HUES48 (cell line): ENCODE measurements at regions not wholly inside any gene's neighbourhood (a gene's known extent, or its start where the extent isn't known, plus 50 kb on each side); places are given as distances from the start of the nearest gene placed in this dataset.
A peak's percentile ranks its signal among the peaks of the same experiment; 100 is the strongest.

Experiments
- H3K27ac ChIP-seq: one replicate; pipeline ENCODE4 v1.7.0; 2013; ENCODE audit warnings: low read depth, low read length, inconsistent platforms
- H3K27me3 ChIP-seq: 2 replicates; pipeline ENCODE4 v1.6.1; 2013; ENCODE audit warnings: mild to moderate bottlenecking, low read length; ENCODE audit not compliant: control insufficient read depth, insufficient read depth
- H3K36me3 ChIP-seq: 2 replicates; pipeline ENCODE4 v1.6.1; 2013; ENCODE audit warnings: low read length; ENCODE audit not compliant: control insufficient read depth, insufficient read depth
- H3K4me1 ChIP-seq: 2 replicates; pipeline ENCODE4 v1.6.1; 2013; ENCODE audit warnings: mild to moderate bottlenecking, low read length; ENCODE audit not compliant: control insufficient read depth, insufficient read depth
- H3K4me3 ChIP-seq: 2 replicates; pipeline ENCODE4 v1.5.1; 2013; ENCODE audit warnings: mild to moderate bottlenecking, low read depth, low read length
- H3K9ac ChIP-seq: 2 replicates; pipeline ENCODE4 v1.6.1; 2013; ENCODE audit warnings: mild to moderate bottlenecking, low read depth, low read length, moderate library complexity
- H3K9me3 ChIP-seq: 2 replicates; pipeline ENCODE4 v1.6.1; 2013; ENCODE audit warnings: low read length; ENCODE audit not compliant: control insufficient read depth, insufficient read depth

DNA sequence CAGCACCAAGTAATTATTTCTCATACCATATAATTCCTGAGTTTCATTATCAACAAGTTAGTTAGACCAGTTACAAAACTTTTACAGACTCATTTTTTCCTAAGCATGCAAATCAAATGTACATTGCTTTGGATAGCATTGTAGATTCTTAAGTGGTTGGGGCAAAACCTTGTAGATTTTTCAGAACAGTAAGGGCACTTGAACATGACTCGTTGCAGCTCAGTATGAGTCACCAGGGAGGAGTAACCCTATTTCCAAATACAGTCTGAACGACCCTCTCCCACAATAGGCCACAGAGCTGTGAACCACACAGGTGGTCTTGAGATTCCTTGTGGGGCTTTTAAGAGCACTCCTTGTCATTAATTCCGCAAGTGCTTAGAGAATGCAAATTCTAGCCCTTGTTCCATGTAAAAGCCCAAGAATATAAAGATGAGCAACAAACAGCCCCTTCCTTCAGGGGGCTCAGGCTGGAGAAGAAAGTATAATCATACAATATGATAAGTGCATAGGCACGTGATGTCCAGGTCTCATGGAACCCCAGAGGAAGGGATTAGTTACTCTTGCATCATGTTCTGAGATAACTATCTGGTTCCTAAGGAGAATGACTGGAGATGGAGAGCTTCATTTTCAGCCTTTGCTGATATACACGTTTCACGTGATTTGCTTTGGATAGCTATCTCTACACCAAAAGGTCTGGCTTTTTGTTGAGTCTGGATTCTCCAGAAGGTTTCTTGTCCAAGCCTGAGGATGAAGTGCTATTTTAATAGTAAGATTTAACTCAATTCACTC, 295.7 kb downstream of the KCNN2 start:
- Histone ChIP-seq H3K9me3 (no peaks in the 10 kb centered on the region), H3K27me3 (no peaks in the 10 kb centered on the region), H3K4me1 (no peaks in the 10 kb centered on the region), H3K36me3 (no peaks in the 10 kb centered on the region), H3K4me3 (no peak overlapping the region), H3K9ac (no peak overlapping the region), H3K27ac (peak overlapping the region; percentile 22)

DNA sequence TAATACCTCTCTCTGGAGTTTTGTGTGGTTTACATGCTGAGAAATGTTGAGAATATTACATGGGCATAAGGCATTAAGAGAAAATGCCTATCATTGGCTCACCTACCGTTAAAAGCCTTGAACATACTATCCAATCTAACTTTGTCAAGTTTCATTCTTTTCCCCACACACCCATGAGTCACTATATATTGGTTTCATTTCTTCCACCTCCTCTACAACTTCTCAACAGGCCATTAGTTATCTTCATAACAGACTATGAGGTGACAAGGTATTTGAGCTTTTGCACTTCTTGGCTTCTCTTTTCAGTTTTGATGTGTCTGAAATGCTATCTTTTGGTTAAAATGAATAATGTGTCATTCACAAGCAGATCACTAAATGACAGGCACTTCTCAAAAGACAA, 288.0 kb downstream of the KCNN2 start:
- H3K9me3 ChIP-seq, result no peaks in the 10 kb centered on the region
- no peak overlapping the region for H3K4me3 ChIP-seq
- H3K4me1 ChIP-seq, result no peaks in the 10 kb centered on the region
- no peak overlapping the region for H3K9ac ChIP-seq
- no peak overlapping the region for H3K27ac ChIP-seq
- no peaks in the 10 kb centered on the region for H3K27me3 ChIP-seq
- no peaks in the 10 kb centered on the region for H3K36me3 ChIP-seq

DNA sequence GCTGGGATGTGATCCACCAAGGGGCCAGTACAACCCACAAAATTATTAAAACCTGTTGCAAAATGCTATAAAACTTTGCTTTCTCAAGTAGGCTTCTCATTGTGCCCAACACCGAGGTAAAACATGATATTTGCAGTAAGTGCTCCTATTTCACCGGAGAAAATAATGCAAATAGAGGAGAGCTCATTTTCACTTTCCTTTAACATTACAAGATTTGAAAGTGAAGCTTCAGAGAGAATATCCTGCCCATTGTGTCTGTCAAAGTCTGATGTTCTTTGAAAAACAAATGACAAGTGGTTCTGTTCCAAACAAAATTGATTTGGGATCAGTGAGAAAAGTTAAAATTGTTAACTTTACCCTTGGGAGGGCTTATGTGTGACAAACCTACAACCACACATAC, 287.1 kb downstream of the KCNN2 start:
- Histone ChIP-seq H3K4me3 (no peak overlapping the region), H3K9me3 (peaks cover 6% of the 10 kb centered on the region), H3K4me1 (no peaks in the 10 kb centered on the region), H3K36me3 (no peaks in the 10 kb centered on the region), H3K9ac (no peak overlapping the region), H3K27me3 (no peaks in the 10 kb centered on the region), H3K27ac (no peak overlapping the region)

DNA sequence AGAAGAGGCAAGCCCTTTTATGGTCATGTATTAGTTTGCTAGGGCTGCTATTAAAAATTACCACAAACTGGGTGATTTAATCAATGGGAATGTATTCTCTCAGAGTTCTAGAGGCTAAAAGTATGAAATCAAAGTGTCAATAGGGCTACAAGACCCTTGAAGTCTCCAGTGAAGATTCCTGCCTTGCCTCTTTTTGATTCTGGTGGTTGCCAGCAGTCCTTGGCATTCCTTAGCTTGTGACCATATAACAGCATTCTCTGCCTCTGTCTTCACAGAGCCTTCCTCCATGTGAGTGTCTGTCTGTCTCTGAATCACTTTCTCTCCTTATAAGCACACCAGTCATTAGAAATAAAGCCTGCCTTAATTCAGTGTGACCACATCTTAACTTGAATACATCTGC, 282.7 kb downstream of the KCNN2 start:
- no peaks in the 10 kb centered on the region for H3K27me3 ChIP-seq
- peaks cover 9% of the 10 kb centered on the region for H3K9me3 ChIP-seq
- H3K4me1 ChIP-seq, result no peaks in the 10 kb centered on the region
- H3K36me3 ChIP-seq, result no peaks in the 10 kb centered on the region
- no peak overlapping the region for H3K9ac ChIP-seq
- no peak overlapping the region for H3K27ac ChIP-seq
- no peak overlapping the region for H3K4me3 ChIP-seq

DNA sequence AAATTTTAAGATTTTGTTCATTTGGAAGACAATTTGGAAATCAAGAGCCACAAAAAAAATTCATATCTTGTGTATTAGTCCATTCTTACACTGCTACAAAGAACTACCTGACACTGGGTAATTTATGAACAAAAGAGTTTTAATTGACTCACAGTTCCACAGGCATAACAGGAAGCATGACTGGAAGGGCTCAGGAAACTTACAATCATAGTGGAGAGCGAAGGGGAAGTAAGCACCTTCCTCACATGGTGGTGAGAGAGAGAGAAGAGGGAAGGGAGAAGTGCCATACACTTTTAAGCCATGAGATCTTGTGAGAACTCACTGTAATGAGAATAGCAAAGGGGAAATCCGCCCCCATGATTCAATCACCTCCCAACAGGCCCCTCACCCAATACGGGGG, 274.4 kb downstream of the KCNN2 start:
- Histone ChIP-seq H3K9me3 (no peaks in the 10 kb centered on the region), H3K36me3 (no peaks in the 10 kb centered on the region), H3K27me3 (no peaks in the 10 kb centered on the region), H3K4me3 (no peak overlapping the region), H3K4me1 (no peaks in the 10 kb centered on the region), H3K9ac (no peak overlapping the region), H3K27ac (no peak overlapping the region)

DNA sequence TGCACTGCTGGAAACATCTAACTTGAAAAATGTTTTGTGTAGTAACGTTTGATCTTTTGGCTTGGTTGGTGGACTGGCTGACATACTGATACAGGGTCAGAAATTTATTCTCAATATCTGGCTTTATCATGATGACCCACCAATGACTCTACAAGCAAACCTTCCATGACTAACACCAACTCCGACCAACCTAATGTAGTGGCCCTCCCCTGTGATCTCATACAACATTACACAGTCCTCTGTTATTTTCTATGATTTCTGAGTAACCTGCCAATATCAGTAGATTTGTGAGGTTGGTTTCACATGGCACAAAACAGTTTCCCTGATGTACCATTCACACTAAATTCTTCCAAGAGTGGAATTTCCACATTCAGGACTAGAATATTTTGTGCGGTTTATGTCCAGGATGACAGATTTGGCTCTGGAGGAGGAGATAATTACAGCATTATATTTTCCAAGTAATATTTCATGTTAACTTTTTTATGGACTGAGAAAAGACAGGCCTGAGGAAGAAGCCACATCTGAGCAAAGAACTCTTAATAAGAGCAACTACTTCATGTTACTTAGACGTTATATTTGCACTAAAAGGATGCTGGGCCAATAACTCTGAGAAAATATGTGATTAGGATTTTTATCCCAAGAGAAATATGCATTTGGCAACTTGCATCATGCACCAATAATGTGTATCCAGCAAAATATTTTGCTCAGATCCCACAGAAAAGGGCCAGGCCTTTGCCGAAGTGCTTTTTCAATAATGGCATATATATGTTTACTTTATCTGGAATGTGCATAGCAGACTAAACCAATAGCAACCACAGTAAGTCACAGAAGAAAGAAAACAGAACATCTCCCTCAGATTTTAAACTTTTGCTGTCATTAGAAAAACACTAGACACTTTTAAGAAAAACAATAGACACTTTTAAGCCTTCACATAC, 273.4 kb downstream of the KCNN2 start:
- no peak overlapping the region for H3K27ac ChIP-seq
- no peaks in the 10 kb centered on the region for H3K27me3 ChIP-seq
- no peaks in the 10 kb centered on the region for H3K9me3 ChIP-seq
- no peak overlapping the region for H3K4me3 ChIP-seq
- H3K36me3 ChIP-seq, result no peaks in the 10 kb centered on the region
- H3K9ac ChIP-seq, result no peak overlapping the region
- H3K4me1 ChIP-seq, result no peaks in the 10 kb centered on the region

DNA sequence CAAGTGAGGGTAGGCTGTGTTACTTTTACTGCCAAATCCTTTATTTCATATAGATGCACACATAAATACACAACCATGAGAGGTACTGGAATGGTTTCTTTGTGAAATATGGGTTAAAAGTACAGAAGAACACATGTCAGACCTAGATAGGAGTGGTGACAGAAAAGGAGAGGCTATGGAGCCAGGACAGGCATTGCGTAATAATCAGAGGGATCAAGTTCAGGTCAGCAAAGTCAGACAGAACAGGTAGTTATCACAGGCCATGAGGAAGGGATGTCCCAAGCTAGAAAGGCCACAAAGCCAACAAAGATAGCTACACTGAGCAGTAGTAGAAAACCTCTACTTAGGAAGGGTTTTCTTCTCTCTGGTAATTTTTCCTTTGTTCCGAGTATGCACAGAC, 272.6 kb downstream of the KCNN2 start:
- Histone ChIP-seq H3K9me3 (no peaks in the 10 kb centered on the region), H3K36me3 (no peaks in the 10 kb centered on the region), H3K27me3 (no peaks in the 10 kb centered on the region), H3K4me3 (no peak overlapping the region), H3K4me1 (no peaks in the 10 kb centered on the region), H3K9ac (no peak overlapping the region), H3K27ac (no peak overlapping the region)

DNA sequence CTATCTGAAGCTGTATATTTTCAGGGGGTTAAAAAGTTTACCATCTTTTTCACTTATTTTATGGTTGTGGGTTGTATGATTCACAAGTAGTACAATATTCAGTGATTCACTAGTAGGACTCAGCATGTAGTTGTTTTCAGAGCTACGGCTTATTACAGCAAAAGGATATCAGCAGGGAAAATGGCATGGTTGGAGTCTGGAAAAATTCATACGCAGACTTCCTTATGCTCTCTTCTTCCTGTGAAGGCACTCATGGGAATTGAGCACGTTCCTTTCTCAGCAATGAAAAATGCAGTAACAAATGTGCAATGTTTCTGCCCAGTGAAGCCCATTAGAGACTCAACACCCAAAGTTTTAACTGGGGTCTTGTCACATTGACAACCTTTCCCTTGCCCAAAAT, 250.5 kb downstream of the KCNN2 start:
- Histone ChIP-seq H3K9me3 (no peaks in the 10 kb centered on the region), H3K27ac (no peak overlapping the region), H3K9ac (no peak overlapping the region), H3K4me1 (no peaks in the 10 kb centered on the region), H3K4me3 (no peak overlapping the region), H3K27me3 (no peaks in the 10 kb centered on the region), H3K36me3 (no peaks in the 10 kb centered on the region)

DNA sequence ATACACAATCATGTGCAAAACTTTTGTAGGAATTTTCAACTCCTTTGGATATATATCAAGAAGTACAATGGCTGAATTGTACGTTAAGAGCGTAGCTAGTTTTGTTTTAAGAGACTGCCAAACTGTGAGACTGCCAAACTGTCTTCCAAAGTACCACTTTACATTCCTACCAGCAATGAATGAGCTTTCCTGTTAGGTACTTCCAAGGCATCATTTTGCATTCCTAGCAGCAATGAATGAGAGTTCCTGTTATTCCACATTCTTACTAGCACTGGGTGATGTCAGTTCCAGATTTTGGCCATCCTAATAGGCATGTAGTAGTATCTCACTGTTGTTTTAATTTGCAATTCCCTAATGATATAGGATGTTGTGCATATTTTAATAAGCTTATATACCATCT, 219.3 kb downstream of the KCNN2 start:
- Histone ChIP-seq H3K9me3 (no peaks in the 10 kb centered on the region), H3K9ac (no peak overlapping the region), H3K4me3 (no peak overlapping the region), H3K4me1 (no peaks in the 10 kb centered on the region), H3K27me3 (no peaks in the 10 kb centered on the region), H3K36me3 (no peaks in the 10 kb centered on the region), H3K27ac (no peak overlapping the region)

DNA sequence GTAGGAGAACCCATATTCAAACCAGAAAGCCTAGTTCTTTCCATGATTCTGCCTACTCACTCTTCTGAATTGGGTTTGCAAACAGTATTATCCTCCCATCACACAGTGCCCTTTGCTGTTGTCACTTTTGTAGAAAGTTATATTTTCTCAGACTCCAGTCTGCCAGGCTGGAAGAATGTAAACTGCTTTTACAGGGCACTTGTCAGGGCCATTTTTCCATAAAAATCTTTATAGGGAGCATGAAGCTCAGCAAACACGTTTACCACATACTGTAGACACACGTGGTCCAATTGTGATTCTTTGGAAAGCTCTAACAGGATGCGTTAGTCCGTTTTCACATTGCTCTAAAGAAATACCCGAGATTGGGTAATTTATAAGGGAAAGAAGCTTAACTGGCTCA, 204.0 kb downstream of the KCNN2 start:
- Histone ChIP-seq H3K27ac (no peak overlapping the region), H3K4me1 (no peaks in the 10 kb centered on the region), H3K9me3 (peaks cover 7% of the 10 kb centered on the region)

DNA sequence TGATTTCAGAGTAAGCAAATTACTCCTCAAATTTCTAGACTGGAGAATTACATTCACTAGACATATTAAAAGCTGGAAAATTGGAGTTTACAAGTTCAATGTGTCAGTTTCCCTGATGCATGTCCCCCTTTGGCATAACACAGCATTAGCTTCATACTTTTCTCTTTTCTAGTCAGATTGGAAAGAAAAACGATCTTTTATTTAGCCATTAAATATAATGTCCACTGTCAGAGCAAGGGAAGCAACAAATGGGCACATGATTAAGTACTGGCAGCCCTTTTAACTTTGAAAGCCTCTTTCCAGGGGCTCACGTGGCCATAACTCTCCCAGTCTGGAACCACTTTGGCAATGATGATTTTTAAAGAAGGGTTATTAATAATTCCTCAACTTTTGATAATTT, 203.3 kb downstream of the KCNN2 start:
- Histone ChIP-seq H3K9me3 (peaks cover 7% of the 10 kb centered on the region), H3K4me3 (no peak overlapping the region), H3K36me3 (no peaks in the 10 kb centered on the region), H3K27ac (no peak overlapping the region), H3K4me1 (no peaks in the 10 kb centered on the region), H3K27me3 (no peaks in the 10 kb centered on the region), H3K9ac (no peak overlapping the region)

More for the DNA sequence above, 204.0 kb downstream of the KCNN2 start:
- H3K36me3 ChIP-seq, result no peaks in the 10 kb centered on the region
- no peaks in the 10 kb centered on the region for H3K27me3 ChIP-seq
- H3K4me3 ChIP-seq, result no peak overlapping the region
- H3K9ac ChIP-seq, result no peak overlapping the region
